ENCODE measurements at regions not wholly inside any gene's neighbourhood (a gene's known extent, or its start where the extent isn't known, plus 50 kb on each side); places are given as distances from the start of the nearest gene placed in this dataset.
"Not testable (repeated sequence)": the region's sequence is repeated elsewhere in the genome, so short reads cannot be mapped to it uniquely, and the experiment has no call there.

DNA sequence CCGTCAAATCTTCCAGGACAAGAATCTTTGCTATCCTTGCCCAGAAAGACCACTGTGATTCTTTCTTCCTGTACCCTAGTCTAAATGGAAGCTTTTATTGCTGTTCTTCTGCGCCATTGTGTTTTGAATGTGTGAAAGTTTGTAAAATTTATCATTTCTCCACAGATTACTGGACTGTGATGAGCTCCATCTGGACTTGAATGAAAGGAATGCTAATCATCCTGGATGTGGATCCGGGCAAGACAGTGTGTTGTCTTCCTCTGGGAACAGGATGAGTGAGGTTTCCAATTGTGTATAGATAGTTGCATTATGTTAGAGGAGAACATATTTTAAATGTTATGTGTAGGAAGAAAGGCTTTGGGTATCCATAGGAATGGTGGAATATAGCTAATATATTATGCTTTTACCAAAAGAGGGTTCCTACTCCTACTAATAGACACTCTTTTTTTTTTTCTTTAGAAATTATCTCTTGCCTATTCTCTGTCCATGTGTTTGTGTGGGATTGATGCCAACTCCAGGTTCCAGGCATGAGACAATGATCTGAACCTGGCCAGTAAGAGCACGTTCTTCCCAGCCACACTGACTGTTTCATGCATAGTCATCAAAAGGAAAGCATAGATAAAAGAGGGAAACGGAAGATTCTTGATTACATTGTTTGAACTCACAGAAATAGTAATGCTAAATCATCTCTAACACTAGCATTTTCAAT lies 803.6 kb upstream of the ADGRL3 start:
- TF ChIP-seq EP300 (IDR thresholded peaks at IDR 0.05) (no peak), POLR2A (IDR thresholded peaks at IDR 0.05; ENCODE audit: low read depth) (no peak), CTCF (IDR thresholded peaks at IDR 0.05) (no peak), POLR2AphosphoS5 (IDR thresholded peaks at IDR 0.05) (no peak)
- no peaks in the 10 kb centered on the region for H3K4me1 ChIP-seq
- intact Hi-C loops (cut with DNase I) = no loop called here

DNA sequence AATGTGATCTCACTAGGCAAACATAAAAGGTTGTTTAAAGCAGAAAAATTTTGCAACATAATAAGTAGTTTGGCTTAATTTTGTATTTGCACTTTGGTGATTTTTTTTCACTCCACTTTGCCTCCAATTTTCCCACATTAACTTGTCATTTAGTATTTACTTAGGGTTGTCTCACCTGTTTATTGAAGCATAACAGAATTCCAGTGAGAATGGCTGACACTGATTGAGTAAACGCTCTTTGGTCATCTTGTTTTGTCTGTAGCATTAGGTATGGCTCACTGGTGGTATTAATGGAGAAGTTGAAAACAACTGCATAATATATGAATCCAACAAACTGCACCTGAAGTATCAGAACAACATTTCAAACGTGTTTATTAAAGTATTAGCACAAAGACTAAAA lies 799.5 kb upstream of the ADGRL3 start:
- TF ChIP-seq POLR2AphosphoS5 (IDR thresholded peaks at IDR 0.05) = no peak
- Histone ChIP-seq H3K4me3 (no peak overlapping the region), H3K9me3 (no peaks in the 10 kb centered on the region), H3K27me3 (no peaks in the 10 kb centered on the region), H3K4me1 (no peaks in the 10 kb centered on the region), H3K27ac (replicated peaks in 1 of 4) (no peak overlapping the region), H3K36me3 (no peaks in the 10 kb centered on the region)
- no peak for DNase-seq (ENCODE audit: extremely low spot score)
- WGBS = 58% methylated on average over 2 of the region's 2 CpGs
- intact Hi-C loops (cut with DNase I) = no loop called here

More for the DNA sequence above, 803.6 kb upstream of the ADGRL3 start:
- no peak for DNase-seq (ENCODE audit: extremely low spot score)
- H3K27me3 ChIP-seq = no peaks in the 10 kb centered on the region
- no peaks in the 10 kb centered on the region for H3K36me3 ChIP-seq
- no peak overlapping the region for H3K4me3 ChIP-seq
- H3K27ac ChIP-seq (replicated peaks in 1 of 4) = no peak overlapping the region
- 58% methylated on average over 5 of the region's 5 CpGs for WGBS
- no peaks in the 10 kb centered on the region for H3K9me3 ChIP-seq

DNA sequence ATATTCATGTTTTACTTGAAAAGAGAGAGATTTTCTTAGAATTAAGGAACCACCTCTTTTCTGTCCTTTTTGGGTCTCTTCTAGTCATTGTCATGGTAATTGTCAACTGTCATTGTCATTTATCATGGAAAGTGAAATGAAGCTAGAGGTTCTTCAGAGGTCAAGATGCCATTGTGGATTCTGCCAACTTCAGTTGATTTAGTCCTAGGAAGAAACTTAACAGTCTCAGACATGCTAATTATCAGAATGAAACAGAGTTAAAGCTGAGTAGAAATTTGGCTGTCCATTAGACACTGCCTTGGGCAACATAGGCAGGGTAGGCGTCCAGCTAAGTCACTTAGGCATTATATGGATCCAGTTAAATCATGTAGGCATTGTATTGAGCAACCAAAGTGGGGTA lies 796.1 kb upstream of the ADGRL3 start:
- WGBS = 36% methylated on average over 1 of the region's 1 CpG
- intact Hi-C loops (cut with DNase I) = no loop called here
- no peaks in the 10 kb centered on the region for H3K4me1 ChIP-seq
- H3K4me3 ChIP-seq = no peak overlapping the region
- DNase-seq (ENCODE audit: extremely low spot score) = no peak
- H3K9me3 ChIP-seq = no peaks in the 10 kb centered on the region
- H3K36me3 ChIP-seq = no peaks in the 10 kb centered on the region
- H3K27me3 ChIP-seq = no peaks in the 10 kb centered on the region
- no peak for TF ChIP-seq POLR2AphosphoS5 (IDR thresholded peaks at IDR 0.05)
- TF ChIP-seq CTCF (IDR thresholded peaks at IDR 0.05) = no peak
- no peak for TF ChIP-seq POLR2A (IDR thresholded peaks at IDR 0.05; ENCODE audit: low read depth)
- no peak for TF ChIP-seq EP300 (IDR thresholded peaks at IDR 0.05)
- no peak overlapping the region for H3K27ac ChIP-seq (replicated peaks in 1 of 4)

- intact Hi-C loops (cut with DNase I) = no loop called here
- TF ChIP-seq POLR2AphosphoS5 (IDR thresholded peaks at IDR 0.05) = no peak
- TF ChIP-seq EP300 (IDR thresholded peaks at IDR 0.05) = no peak
- no peak for TF ChIP-seq POLR2A (IDR thresholded peaks at IDR 0.05; ENCODE audit: low read depth)
- TF ChIP-seq CTCF (IDR thresholded peaks at IDR 0.05) = no peak
- WGBS = 87% methylated on average over 4 of the region's 4 CpGs
These were observed 777.7 kb upstream of the ADGRL3 start for GRCh38 chr4:60422439-60422838.

GRCh38 chr4:60423573-60424184 lies 776.4 kb upstream of the ADGRL3 start:
- H3K27ac ChIP-seq (replicated peaks in 1 of 4); H3K27me3 ChIP-seq; H3K4me1 ChIP-seq; H3K4me3 ChIP-seq; H3K36me3 ChIP-seq; intact Hi-C loops (cut with DNase I); DNase-seq (ENCODE audit: extremely low spot score); H3K9me3 ChIP-seq: not testable (repeated sequence)

More at GRCh38 chr4:60422439-60422838, 777.7 kb upstream of the ADGRL3 start:
- H3K27ac ChIP-seq (replicated peaks in 1 of 4) = no peak overlapping the region
- no peaks in the 10 kb centered on the region for H3K4me1 ChIP-seq
- no peak overlapping the region for H3K4me3 ChIP-seq
- no peaks in the 10 kb centered on the region for H3K27me3 ChIP-seq
- no peak for DNase-seq (ENCODE audit: extremely low spot score)
- H3K9me3 ChIP-seq = no peaks in the 10 kb centered on the region
- no peaks in the 10 kb centered on the region for H3K36me3 ChIP-seq

DNA sequence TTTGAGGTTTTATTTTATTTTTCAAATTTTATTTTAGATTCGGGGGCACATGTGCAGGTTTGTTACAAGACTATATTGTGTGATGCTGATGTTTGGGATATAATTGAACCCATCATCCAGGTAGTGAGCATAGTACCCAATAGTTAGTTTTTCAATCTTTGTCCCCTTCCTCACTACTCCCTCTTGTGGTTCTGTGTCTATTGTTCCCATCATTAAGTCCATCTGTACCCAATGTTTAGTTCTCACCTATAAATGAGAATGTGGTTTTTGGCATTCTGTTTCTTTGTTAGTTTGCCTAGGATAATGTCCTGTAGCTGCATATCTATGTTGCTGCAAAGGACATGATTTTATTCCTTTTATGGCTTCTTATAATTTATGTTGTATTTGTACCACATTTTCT lies 767.2 kb upstream of the ADGRL3 start:
- no peak overlapping the region for H3K27ac ChIP-seq (replicated peaks in 1 of 4)
- H3K9me3 ChIP-seq = peaks cover 0 to 5% (median 0%) of the 10 kb centered on the region in 4 donors
- DNase-seq (ENCODE audit: extremely low spot score) = no peak
- TF ChIP-seq POLR2A (IDR thresholded peaks at IDR 0.05; ENCODE audit: low read depth) (no peak), CTCF (IDR thresholded peaks at IDR 0.05) (no peak)
- H3K4me1 ChIP-seq = no peaks in the 10 kb centered on the region
- no peaks in the 10 kb centered on the region for H3K27me3 ChIP-seq
- no peaks in the 10 kb centered on the region for H3K36me3 ChIP-seq
- WGBS = 92% methylated on average over 1 of the region's 1 CpG
- intact Hi-C loops (cut with DNase I) = no loop called here
- no peak overlapping the region for H3K4me3 ChIP-seq
